Caco-2 (cell line): ENCODE measurements at regions not wholly inside any gene's neighbourhood (a gene's known extent, or its start where the extent isn't known, plus 50 kb on each side); places are given as distances from the start of the nearest gene placed in this dataset.

ENCODE experiments used
- BruUV-seq: library from RNA; stranded (reverse); fragments of 400-500 nt; replicated peaks from 2 replicates; lab custom pipeline; 2021; lab: Mats Ljungman, UMichigan
- CTCF ChIA-PET: fragments of 300-600 bp; sonication (Branson Sonifier 250); formaldehyde crosslinking; loops from one replicate; lab custom pipeline; 2022; ENCODE audit warnings: antibody characterized with exemption; lab: Charles Lee
- POLR2A ChIA-PET: fragments of 300-600 bp; sonication (Branson Sonifier 250); formaldehyde crosslinking; loops from one replicate; lab custom pipeline; 2022; ENCODE audit warnings: antibody characterized with exemption; lab: Charles Lee
- DNase-seq, 2 experiments: peaks; one replicate each; pipeline versions ENCODE4 v3.0.0 to v3.0.0-alpha.2; 2020 to 2022
- H3K27me3 ChIP-seq: replicated peaks from 2 replicates; pipeline ENCODE4 v1.6.0; 2011; ENCODE audit warnings: low read length; ENCODE audit not compliant: control insufficient read depth, insufficient read depth
- H3K36me3 ChIP-seq: 2 replicates; pipeline ENCODE4 v1.5.1; 2011; ENCODE audit warnings: low read length; ENCODE audit not compliant: control insufficient read depth, insufficient read depth
- H3K4me1 ChIP-seq: fragments of 250-450 bp; sonication (Bioruptor Pico); 2 replicates; pipeline ENCODE4 v1.5.1; 2020; ENCODE audit warnings: mild to moderate bottlenecking
- H3K4me3 ChIP-seq: 2 replicates; pipeline ENCODE4 v1.5.1; 2011; ENCODE audit warnings: low read depth, mild to moderate bottlenecking, control low read depth, low read length
- H3K9me3 ChIP-seq: fragments of 250-450 bp; sonication (Bioruptor Pico); 2 replicates; pipeline ENCODE4 v1.5.1; 2020; ENCODE audit warnings: mild to moderate bottlenecking, moderate library complexity
- H3K27ac Mint-ChIP-seq: one replicate; pipeline ENCODE4 v1.8.0; 2022; ENCODE audit warnings: mixed read lengths; ENCODE audit not compliant: unreplicated experiment
- H3K27me3 Mint-ChIP-seq: one replicate; pipeline ENCODE4 v1.8.0; 2022; ENCODE audit warnings: mixed read lengths; ENCODE audit not compliant: insufficient read depth, unreplicated experiment
- H3K36me3 Mint-ChIP-seq: one replicate; pipeline ENCODE4 v1.8.0; 2022; ENCODE audit warnings: mild to moderate bottlenecking, mixed read lengths; ENCODE audit not compliant: insufficient read depth, unreplicated experiment
- H3K4me1 Mint-ChIP-seq: one replicate; pipeline ENCODE4 v1.8.0; 2022; ENCODE audit warnings: low read depth, mixed read lengths; ENCODE audit not compliant: unreplicated experiment
- H3K4me3 Mint-ChIP-seq: one replicate; pipeline ENCODE4 v1.8.0; 2022; ENCODE audit warnings: mild to moderate bottlenecking, moderate library complexity, mixed read lengths; ENCODE audit not compliant: unreplicated experiment
- H3K9me3 Mint-ChIP-seq: one replicate; pipeline ENCODE4 v1.8.0; 2022; ENCODE audit warnings: mixed read lengths; ENCODE audit not compliant: unreplicated experiment
- intact Hi-C: fragments of 100-400 bp; cut with micrococcal nuclease; formaldehyde crosslinking; loops from one replicate; pipeline ENCODE4 v1.10.0; 2022; ENCODE audit not compliant: unreplicated experiment
- TF ChIP-seq, protein P1 (sequence below), 2 experiments: fragments of 200-600 bp in 1 of 2; IDR thresholded peaks; 1 replicate in 1 of 2; 2 replicates in 1 of 2; pipeline versions ENCODE4 v1.5.1 to v1.8.0; 2011 to 2022; ENCODE audit warnings: antibody characterized with exemption in 1 of 2, control low read depth in 1 of 2, inconsistent platforms in 1 of 2, low read depth in 1 of 2, low read length in 1 of 2, mild to moderate bottlenecking in 1 of 2, moderate library complexity in 1 of 2; ENCODE audit not compliant: insufficient read depth in 1 of 2, severe bottlenecking in 1 of 2, unreplicated experiment in 1 of 2

DNA sequence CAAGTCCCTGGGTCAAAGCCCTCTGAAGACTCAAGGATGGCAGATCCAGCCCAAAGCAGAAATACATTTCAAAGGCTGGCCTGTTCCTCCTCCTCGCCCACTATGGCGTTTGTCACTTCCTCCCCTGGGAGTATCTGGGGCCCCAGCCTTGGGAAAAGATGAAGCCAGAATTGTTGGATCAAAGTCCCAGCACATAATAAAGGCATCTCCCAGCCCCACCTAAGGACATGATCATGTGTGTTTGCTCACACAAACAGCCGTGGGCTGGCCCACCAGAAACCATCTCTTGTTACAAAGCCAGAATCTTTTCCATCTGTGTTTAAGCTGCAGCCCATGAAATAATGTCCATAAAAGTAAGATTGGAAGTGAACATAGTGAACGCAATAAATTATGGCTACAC, 50.1 kb upstream of the HAAO start:
- peaks cover 5% of the 10 kb centered on the region; the same call in 1 of the 2 replicates for H3K4me1 ChIP-seq
- peak in 1 of 2 experiments; percentile 11 for DNase-seq
- no peaks in the 10 kb centered on the region for H3K27me3 ChIP-seq
- Mint-ChIP-seq H3K27me3 (no peaks in the 10 kb centered on the region), H3K27ac (no peak overlapping the region), H3K9me3 (no peaks in the 10 kb centered on the region), H3K4me1 (peaks cover 7% of the 10 kb centered on the region), H3K4me3 (no peak overlapping the region), H3K36me3 (no peaks in the 10 kb centered on the region)
- H3K4me3 ChIP-seq: no peak overlapping the region
- H3K9me3 ChIP-seq: no peaks in the 10 kb centered on the region
- ChIA-PET POLR2A (no interaction called here), CTCF (no interaction called here)
- intact Hi-C loops: no loop called here
- no TSS peak for BruUV-seq
- TF ChIP-seq, protein P1, sequence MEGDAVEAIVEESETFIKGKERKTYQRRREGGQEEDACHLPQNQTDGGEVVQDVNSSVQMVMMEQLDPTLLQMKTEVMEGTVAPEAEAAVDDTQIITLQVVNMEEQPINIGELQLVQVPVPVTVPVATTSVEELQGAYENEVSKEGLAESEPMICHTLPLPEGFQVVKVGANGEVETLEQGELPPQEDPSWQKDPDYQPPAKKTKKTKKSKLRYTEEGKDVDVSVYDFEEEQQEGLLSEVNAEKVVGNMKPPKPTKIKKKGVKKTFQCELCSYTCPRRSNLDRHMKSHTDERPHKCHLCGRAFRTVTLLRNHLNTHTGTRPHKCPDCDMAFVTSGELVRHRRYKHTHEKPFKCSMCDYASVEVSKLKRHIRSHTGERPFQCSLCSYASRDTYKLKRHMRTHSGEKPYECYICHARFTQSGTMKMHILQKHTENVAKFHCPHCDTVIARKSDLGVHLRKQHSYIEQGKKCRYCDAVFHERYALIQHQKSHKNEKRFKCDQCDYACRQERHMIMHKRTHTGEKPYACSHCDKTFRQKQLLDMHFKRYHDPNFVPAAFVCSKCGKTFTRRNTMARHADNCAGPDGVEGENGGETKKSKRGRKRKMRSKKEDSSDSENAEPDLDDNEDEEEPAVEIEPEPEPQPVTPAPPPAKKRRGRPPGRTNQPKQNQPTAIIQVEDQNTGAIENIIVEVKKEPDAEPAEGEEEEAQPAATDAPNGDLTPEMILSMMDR (IDR thresholded peaks at IDR 0.05; ENCODE audit: insufficient read depth in 1 of 2, low read depth in 1 of 2, low read length in 1 of 2, severe bottlenecking in 1 of 2, unreplicated experiment in 1 of 2): no peak
- no peaks in the 10 kb centered on the region for H3K36me3 ChIP-seq
